ENCODE measurements at regions not wholly inside any gene's neighbourhood (a gene's known extent, or its start where the extent isn't known, plus 50 kb on each side); places are given as distances from the start of the nearest gene placed in this dataset.

GRCh38 chr7:45359250-45359649 lies 201.7 kb downstream of the RAMP3 start:
- no peak for DNase-seq

- no peak for DNase-seq
Observed at GRCh38 chr7:45359776-45360175, 202.2 kb downstream of the RAMP3 start.

GRCh38 chr7:45363669-45364068 lies 206.1 kb downstream of the RAMP3 start:
- DNase-seq, result no peak

- DNase-seq, result no peak
Observed at GRCh38 chr7:45365341-45365740, 207.8 kb downstream of the RAMP3 start.

GRCh38 chr7:45366475-45366874 lies 207.7 kb upstream of the ADCY1 start:
- no peak for DNase-seq

GRCh38 chr7:45367026-45367425 lies 207.1 kb upstream of the ADCY1 start:
- DNase-seq, result no peak

GRCh38 chr7:45368129-45368807 lies 205.9 kb upstream of the ADCY1 start:
- no peak for DNase-seq

GRCh38 chr7:45384499-45384898 lies 189.7 kb upstream of the ADCY1 start:
- no peak for DNase-seq

GRCh38 chr7:45387837-45388236 lies 186.3 kb upstream of the ADCY1 start:
- DNase-seq, result no peak

GRCh38 chr7:45389073-45389872 lies 184.9 kb upstream of the ADCY1 start:
- DNase-seq, result no peak

GRCh38 chr7:45390180-45390579 lies 184.0 kb upstream of the ADCY1 start:
- no peak for DNase-seq

GRCh38 chr7:45390731-45391130 lies 183.4 kb upstream of the ADCY1 start:
- no peak for DNase-seq

- DNase-seq, result no peak
Observed at GRCh38 chr7:45391618-45392451, 182.3 kb upstream of the ADCY1 start.

- DNase-seq, result no peak
Observed at GRCh38 chr7:45394117-45394708, 180.0 kb upstream of the ADCY1 start.

GRCh38 chr7:45399069-45399468 lies 175.1 kb upstream of the ADCY1 start:
- DNase-seq, result no peak

- no peak for DNase-seq
Observed at GRCh38 chr7:45400680-45401079, 173.5 kb upstream of the ADCY1 start.

GRCh38 chr7:45401155-45401554 lies 173.0 kb upstream of the ADCY1 start:
- no peak for DNase-seq

GRCh38 chr7:45401851-45402250 lies 172.3 kb upstream of the ADCY1 start:
- DNase-seq, result no peak

- no peak for DNase-seq
Observed at GRCh38 chr7:45402480-45403218, 171.5 kb upstream of the ADCY1 start.

- no peak for DNase-seq
Observed at GRCh38 chr7:45404622-45405021, 169.5 kb upstream of the ADCY1 start.

- no peak for DNase-seq
Observed at GRCh38 chr7:45407730-45408408, 166.3 kb upstream of the ADCY1 start.

- DNase-seq, result no peak
Observed at GRCh38 chr7:45408409-45408737, 165.8 kb upstream of the ADCY1 start.
